ENCODE measurements at regions not wholly inside any gene's neighbourhood (a gene's known extent, or its start where the extent isn't known, plus 50 kb on each side); places are given as distances from the start of the nearest gene placed in this dataset.
A peak's percentile ranks its signal among the peaks of the same experiment; 100 is the strongest.

DNA sequence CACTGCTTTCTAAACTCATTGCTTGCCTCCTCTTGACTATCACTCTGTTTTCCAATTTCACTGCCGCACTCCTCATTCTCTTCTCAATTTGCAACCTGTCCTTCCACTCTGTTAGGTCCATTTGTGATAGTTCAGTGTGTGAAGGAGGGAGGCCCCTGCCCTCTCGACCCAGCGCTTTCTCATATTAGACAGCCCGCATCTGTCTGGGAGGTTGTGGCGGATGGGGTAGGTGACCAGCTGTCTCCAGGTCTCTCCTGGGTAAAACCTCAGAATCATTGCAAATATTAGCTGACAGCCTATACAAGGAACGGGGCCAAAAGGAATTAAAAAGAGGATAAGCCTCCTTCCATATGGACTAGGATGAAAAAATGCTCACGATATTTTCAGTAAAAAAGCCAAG, 358.3 kb downstream of the SHQ1 start:
- no peak for DNase-seq (ENCODE audit: low read depth)

DNA sequence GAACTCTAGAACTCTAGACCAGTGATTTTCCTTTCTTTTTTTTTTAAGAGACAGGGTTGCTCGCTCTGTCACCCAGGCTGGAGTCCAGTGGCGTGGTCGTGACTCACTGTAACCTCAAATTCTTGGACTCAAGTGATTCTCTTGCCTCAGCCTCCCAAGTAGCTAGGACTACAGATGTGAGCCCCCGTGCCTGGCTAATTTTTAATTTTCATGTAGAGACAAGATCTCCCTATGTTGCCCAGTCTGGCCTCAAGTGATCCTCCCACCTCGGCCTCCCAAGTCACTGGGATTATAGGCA, 359.6 kb downstream of the SHQ1 start:
- peak; percentile 31 for DNase-seq (ENCODE audit: low read depth)

GRCh38 chr3:72487946-72488737, 360.1 kb downstream of the SHQ1 start:
- peak; percentile 12 for DNase-seq (ENCODE audit: low read depth)

DNA sequence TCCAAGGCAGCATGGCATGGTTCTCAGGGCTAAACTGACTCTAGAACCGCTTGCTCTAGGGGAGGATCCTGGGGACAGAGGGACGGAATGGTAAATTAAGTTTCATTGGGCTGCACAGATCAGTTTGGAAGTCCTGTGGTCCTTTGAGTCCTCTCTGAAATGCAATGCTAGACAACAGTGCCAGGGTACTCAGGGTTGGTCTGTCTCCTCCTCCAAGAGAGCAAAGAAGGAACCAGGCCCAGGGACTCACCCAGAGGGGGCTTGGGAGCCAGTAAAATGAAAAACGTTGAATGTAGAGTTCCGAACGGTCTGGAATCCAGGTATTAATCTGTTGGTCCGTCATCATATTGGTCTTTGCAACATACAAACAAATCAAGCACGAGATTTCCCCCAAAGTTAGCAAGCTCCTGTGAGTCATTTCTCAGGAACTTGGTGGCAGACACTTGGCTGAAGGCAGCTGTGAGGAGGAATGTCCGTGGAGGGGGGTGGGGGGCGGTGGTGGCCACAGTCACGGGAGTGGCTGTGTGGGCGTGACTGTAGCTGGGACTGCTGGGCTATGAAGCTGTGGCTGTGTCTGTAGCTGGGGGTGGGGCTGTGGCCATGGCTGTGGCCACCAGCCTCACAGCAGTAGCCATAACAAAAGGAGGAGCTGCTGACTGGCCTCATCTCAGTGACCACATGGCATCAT, 361.0 kb downstream of the SHQ1 start:
- DNase-seq (ENCODE audit: low read depth): peak; percentile 88

DNA sequence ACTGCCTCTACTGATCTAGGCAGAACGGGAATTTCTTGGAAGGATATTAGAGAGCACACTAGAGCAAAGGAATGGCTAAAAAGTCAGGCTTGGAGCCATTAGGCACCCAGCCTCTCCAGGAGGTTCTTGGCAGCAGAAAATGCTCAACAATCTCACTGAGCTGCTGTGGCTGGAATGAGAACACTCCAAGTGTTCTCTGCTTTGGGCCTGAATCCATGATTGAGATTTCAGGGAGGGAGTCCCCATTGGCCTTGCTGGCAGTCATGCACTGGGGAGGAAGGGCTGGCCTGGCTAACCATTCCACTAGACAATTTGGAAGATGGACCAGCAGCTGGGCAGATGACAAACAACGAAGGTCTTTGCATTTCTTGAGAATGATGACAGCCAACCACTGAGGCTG, 362.6 kb downstream of the SHQ1 start:
- DNase-seq (ENCODE audit: low read depth): peak; percentile 50

GRCh38 chr3:72483554-72484104, 364.6 kb downstream of the SHQ1 start:
- DNase-seq (ENCODE audit: low read depth): no peak

DNA sequence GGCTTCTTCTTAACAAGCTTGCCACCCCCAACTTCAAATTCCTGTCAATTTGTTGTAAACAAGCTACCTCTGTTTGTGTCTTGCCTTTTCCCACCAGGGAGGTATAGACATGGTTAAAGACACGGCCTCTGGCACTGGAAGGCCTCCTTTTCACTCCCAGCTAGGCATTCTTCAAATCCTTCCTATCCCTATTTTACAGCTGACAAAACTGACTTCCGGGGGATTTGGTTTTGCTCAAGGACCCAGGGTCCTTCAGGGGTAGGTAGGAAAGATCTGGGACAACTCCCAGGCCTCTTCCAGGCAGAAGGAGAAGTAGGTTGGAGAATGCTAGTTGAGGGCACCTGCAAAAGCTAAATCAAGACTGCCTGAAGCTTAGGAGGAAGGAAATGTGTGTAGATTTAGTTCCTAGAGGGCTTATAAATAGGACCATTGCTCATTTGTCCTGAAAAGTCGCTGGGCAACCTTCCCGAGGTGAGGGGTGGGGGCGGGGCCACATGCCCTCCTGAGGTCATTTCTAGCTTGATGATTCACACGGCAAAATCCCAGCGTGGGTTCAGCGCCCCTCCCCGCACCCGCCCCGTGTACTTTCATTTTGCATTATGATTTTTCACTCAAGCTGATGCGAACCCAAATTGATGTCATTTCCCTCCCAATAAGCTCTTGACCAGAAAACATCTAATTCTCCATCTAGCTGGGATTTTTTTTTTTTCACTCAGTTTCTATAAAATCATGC, 365.5 kb downstream of the SHQ1 start:
- no peak for DNase-seq (ENCODE audit: low read depth)

DNA sequence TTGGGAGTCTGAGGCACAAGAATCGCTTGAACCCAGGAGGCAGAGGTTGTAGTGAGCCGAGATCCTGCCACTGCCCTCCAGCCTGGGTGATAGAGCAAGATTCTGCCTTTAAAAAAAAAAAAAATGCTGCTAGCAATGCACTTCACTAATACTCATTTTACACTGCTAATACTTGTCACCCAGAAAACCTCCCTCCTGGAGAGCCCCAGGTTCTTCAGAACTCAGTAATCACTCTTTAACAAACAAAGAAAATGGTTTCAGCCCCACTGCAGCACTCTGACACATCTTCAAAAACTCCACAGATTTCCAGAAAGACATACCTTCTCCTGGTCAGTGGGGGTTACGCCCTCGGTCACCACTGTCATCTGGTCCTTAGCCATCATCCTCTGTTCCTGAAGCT, 366.7 kb downstream of the SHQ1 start:
- DNase-seq (ENCODE audit: low read depth): no peak

DNA sequence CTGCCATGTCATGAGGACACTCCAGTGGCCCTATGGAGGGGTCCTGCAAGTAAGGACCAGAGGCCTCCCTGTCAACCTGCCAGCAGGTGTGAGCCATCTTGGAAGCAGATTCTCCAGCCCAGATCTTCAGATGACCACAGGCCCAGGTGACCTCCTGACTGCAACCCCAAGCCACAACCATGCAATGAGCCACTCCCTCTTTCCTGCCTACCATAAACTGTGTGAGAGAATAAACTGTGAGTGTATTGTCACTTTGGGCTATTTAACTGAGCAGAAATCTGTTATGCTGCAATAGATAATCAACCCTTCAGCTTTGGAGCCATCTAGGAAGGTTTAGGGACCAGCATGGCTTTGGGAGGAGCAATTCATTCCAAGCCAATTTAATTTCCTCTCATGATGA, 367.9 kb downstream of the SHQ1 start:
- DNase-seq (ENCODE audit: low read depth): no peak

DNA sequence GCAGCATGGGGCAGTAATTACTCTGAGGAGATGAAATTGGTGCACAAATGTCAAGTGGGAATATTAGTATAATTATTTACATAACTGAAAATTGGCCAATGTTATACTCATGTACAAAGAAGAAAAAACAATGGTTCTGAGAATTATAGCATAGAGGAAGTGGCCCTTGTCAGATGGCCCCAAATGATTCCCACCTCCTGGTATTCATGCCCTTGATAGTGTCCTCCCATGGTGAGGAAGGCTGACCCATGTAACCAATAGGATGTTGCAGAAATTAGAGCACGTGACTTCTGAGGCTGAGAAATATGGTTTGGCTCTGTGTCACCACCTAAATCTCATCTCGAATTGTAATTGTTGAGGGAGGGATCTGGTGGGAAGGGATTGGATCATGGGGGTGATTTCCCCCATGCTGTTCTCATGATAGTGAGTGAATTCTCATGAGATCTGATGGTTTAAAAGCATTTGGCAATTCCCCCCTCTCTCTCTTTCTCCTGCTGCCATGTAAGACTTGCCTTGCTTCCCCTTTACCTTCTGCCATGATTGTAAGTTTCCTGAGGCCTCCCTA, 368.5 kb downstream of the SHQ1 start:
- DNase-seq (ENCODE audit: low read depth): no peak

- no peak for DNase-seq (ENCODE audit: low read depth)
Measured at GRCh38 chr3:72476139-72476483, 372.1 kb downstream of the SHQ1 start.

DNA sequence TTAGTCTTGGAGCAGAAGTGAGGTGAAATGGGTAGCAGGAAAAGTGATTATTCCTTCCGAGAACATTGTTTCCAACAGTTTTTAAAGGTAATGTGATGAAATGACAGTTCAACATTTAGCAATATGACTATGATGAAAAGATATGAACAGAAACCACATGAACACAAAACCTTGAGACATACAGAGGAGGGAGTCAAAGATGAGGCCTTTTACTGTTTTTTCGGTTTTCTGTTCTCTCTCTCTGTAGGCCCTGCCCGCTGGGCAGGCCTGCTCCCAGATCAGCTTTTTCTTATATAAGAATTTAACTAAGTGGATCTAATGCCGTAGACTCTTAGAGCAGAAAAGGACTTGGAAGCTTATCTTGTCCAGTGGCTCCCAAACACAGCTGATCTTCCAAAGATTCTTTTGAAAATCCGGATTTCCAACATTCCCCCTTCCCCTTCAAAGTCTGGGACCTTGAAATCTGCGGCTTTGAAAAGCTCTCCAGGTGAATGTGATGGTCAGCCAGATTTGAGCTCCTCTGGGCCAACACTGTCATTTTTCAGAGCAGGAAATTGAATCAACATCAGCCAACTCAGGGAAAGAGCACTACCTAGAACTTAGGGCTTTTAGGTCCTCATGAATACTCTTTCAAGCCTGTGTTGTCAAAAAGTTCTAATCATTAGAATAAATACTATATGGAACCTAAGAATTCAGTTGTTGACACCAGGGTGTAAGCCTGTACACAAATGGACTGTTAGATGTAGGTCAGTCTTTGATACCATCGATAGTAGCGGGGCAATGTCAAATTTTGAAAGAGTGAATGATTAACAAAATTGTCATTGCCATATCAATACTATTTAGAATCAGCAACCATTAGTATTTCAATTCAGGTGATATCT, 372.7 kb downstream of the SHQ1 start:
- DNase-seq (ENCODE audit: low read depth): no peak

DNA sequence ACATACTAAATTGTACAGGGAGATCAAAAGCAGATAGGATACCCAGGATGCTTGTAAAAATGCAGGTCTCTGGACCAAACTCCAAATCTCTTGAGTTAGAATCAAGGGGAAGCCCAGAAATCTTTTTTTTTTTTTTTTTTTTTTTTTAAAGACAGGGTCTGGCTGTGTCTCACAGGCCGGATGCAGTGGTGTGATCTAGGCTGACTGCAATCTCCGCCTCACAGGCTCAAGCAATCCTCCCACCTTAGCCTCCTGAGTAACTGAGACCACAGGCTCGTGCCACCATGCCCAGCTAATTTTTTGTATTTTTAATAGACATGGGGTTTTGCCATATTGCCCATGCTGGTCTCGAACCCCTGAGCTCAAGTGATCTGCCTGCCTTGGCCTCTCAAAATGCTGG, 373.5 kb downstream of the SHQ1 start:
- DNase-seq (ENCODE audit: low read depth): no peak

- DNase-seq (ENCODE audit: low read depth): no peak
Measured at GRCh38 chr3:72473156-72473555, 375.1 kb downstream of the SHQ1 start.

GRCh38 chr3:72470904-72471417, 377.3 kb downstream of the SHQ1 start:
- no peak for DNase-seq (ENCODE audit: low read depth)

DNA sequence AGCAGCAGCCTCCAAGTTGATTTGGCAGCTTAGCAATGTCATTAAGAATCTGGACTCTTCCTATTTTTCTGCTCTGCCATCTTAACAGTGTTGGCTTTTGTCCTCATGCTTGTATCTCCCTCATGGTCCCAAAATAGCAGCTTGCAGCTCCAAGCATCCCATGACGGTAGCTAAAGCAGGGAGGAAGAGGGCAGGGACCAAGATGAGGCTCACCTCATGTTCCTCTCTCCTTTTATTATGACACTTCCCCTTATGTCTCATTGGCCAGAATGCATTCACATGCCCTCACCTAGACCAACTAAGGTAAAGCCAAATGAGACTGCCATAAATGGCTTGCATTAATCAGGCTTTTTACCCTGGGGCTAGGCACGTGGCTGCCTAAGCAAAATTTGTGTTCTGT, 382.4 kb downstream of the SHQ1 start:
- no peak for DNase-seq (ENCODE audit: low read depth)

DNA sequence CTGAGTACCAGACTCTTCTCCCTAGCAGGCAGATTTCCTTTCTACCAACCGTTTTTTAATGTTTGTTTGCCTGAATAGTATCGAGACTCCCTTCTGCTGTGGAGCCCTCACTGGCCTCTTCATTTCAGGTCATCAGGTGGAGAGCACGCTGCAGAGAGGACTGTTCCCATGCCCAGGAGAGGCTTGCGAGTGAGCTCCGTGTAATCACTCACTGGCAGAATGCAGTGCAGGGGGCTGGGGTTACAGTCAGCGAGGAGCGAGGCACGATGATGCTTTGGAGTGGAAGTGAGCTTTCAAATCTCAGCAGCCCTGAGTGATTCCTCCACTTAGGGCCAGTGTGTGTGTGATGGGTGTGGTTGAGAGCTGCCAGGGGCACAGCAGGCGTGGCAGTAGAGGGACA, 385.2 kb downstream of the SHQ1 start:
- no peak for DNase-seq (ENCODE audit: low read depth)

DNA sequence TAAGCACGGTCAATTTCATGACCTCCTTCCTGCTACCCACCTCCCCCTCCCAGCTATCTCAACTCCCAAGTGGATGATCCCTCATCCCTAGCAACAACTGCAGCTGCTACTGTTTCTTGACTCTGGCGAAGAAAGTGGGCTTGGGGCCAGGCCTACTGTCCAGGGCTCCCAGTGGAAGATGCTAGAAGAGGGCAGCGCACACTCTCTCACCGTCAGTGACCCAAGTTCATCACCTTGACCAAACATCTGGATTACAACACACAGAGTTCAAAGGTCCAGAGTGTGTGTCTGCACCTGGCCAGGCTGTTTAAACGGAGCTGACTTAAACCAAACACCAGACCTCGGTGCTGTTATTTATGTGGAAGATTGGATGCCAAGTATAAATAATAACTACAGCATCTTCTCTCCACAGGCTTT, 385.6 kb downstream of the SHQ1 start:
- no peak for DNase-seq (ENCODE audit: low read depth)

DNA sequence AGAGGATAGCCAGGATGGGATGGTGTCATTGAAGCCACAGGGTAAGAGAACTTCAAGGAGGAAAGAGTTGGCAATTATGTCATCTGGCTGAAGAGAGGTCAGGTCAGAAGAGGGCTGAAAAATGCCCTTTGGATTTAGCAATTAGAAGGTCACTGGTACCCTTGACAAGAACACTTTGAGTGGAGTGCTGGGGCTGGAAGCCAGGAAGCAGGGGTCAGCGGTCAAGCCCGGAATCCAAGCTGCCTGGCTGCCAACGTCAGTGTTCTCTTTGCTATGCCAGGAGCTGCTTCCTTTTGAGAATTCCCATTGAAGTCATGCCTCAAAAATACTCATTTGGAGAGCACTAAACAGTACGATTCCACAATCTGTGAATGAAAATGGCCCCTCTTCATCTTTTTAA, 386.5 kb downstream of the SHQ1 start:
- DNase-seq (ENCODE audit: low read depth): no peak

DNA sequence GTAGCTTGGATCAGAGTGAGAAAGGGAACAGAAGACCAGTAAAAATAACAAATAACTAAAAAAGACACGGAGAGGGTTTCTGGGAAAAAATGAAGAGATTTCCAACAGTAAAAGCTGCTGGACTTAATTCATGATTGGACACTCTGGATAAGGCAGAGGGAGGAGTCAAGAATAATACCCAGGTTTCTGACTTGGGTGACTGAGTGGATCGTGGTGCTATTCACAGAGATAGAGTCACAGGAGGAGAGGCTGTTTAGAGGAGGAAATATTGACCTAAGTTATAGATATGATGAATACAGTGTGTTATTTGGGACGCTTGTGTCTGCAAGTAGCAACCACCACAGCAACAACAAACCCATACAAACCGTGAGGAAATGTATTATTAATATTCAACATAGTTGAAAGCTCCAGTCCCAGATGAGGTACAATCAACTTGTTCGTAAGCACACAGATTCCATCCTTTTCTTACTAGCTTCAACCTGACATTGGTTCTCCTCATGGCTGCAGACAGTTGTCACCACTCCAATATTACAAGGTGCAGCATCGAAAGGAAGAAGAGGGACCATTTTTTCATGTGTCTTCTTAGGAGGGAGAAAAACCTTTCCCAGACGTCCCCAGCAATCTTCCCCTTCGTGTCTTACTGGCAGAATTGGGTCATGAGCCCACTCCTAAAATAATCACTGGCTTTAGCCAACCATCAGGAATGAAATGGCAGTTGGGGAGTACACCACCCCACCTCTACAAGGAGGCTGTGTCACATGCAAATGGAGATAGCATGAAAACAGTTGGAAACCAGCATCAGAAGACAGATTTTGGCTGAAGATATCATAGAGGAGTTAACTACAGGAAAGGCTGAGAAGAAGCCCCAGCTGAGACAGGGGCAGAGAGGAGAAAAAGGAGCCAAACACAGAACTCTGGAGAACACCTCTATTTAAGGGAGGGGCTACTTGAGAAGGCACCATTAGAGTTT, 387.8 kb downstream of the SHQ1 start:
- no peak for DNase-seq (ENCODE audit: low read depth)
